Jurkat, Clone E6-1 (cell line): ENCODE measurements at regions not wholly inside any gene's neighbourhood (a gene's known extent, or its start where the extent isn't known, plus 50 kb on each side); places are given as distances from the start of the nearest gene placed in this dataset.
"Not testable (repeated sequence)": the region's sequence is repeated elsewhere in the genome, so short reads cannot be mapped to it uniquely, and the experiment has no call there.

Source experiments
- DNase-seq: peaks from one replicate; pipeline ENCODE4 v3.0.0-alpha.2; 2011; ENCODE audit warnings: low read depth, low spot score
- H3K4me3 ChIP-seq: 2 replicates; pipeline ENCODE4 v1.5.1; 2011; ENCODE audit warnings: mild to moderate bottlenecking, low read length, control low read depth, moderate library complexity

GRCh38 chr6:111925296-111925695 lies 52.0 kb upstream of the FYN start:
- no peak for DNase-seq
- no peak overlapping the region for H3K4me3 ChIP-seq

GRCh38 chr6:111926731-111927302 lies 53.6 kb upstream of the FYN start:
- H3K4me3 ChIP-seq: no peak overlapping the region
- no peak for DNase-seq

- no peak for DNase-seq
- no peak overlapping the region for H3K4me3 ChIP-seq
These were observed 54.1 kb upstream of the FYN start for GRCh38 chr6:111927321-111927720.

DNA sequence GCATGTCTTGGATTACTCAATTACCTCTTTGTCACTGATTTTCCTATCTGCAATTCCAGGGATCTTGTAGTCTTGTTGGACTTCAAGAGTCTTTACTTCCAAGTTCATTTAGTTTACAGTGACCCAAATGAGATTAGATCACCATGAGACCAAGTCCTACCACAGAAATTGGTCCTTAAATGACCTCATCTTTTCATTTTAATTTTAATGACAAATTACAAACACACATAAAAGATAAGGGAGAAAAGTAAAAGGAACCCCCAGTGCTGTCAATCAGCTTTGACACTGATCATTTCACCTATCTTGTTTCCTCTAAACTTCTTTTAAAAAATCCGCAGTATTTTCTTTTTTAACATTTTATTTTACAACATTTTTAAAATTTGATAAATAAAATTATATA lies 54.9 kb upstream of the FYN start:
- no peak overlapping the region for H3K4me3 ChIP-seq
- DNase-seq: no peak

DNA sequence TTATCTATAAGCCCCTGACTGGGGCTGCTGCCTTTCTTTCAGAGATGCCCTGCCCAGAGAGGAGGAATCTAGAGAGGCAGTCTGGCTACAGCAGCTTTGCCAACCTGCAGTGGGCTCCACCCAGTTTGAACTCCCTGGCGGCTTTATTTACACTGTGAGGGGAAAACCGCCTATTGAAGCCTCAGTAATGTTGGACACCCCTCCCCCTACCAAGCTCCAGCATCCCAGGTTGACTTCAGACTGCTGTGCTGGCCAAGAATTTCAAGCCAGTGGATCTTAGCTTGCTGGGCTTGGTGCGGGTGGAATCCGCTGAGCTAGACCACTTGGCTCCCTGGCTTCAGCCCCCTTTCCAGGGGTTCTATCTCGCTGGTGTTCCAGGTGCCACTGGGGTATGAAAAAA lies 61.4 kb upstream of the FYN start:
- DNase-seq, H3K4me3 ChIP-seq: not testable (repeated sequence)

- DNase-seq: no peak
- H3K4me3 ChIP-seq: no peak overlapping the region
These were observed 63.5 kb upstream of the FYN start for GRCh38 chr6:111936718-111937117.

GRCh38 chr6:111938710-111939109 lies 65.5 kb upstream of the FYN start:
- H3K4me3 ChIP-seq: no peak overlapping the region
- no peak for DNase-seq

- no peak overlapping the region for H3K4me3 ChIP-seq
- no peak for DNase-seq
These were observed 66.7 kb upstream of the FYN start for GRCh38 chr6:111939902-111940301.

GRCh38 chr6:111940801-111941200 lies 67.5 kb upstream of the FYN start:
- H3K4me3 ChIP-seq: no peak overlapping the region
- DNase-seq: no peak

DNA sequence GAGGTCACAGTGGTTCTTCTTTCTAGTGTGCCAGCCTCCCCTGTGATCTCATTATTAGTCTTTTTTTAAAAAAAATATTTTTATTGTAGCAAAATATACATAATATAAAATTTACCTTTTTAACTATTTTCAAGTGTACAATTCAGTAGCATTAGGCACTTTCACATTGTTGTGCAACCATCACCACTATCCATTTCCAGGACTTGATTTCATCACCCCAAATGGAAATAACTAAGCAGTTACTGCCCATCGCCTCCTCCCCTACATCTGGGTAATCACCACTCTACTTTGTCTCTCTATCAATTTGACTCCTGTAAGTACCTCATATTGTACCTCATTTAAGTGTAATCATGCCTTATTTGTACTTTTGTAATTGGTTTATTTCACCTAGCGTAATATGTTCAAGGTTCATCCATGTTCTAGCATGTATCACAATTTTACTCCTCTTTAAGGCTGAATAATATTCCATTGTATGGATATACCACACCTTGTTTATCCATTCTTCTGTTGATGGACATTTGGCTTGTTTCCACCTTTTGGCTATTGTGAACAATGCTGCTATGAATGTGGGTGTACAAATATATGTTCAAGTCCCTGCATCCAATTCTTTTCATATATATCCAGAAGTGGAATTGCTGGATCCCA lies 68.6 kb upstream of the FYN start:
- no peak for DNase-seq
- H3K4me3 ChIP-seq: no peak overlapping the region

DNA sequence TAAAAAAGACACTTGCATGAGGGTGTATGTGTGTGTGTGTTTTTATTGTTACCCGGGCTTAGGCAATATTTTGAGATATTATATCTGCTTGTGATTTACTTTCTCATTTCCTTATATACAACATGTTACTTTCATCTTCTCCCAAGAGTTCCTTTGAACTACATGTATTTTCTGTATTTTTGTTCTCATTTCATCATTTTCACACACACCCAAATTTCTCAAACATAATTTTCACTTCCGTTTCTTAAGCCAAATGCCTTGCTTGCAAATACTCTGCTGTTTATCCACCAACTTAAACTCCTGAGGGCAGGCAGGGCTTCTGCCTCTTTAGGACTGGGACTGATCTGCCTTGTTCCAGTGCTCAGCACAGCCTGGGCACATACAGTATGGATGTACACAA lies 69.3 kb upstream of the FYN start:
- H3K4me3 ChIP-seq: no peak overlapping the region
- DNase-seq: no peak

DNA sequence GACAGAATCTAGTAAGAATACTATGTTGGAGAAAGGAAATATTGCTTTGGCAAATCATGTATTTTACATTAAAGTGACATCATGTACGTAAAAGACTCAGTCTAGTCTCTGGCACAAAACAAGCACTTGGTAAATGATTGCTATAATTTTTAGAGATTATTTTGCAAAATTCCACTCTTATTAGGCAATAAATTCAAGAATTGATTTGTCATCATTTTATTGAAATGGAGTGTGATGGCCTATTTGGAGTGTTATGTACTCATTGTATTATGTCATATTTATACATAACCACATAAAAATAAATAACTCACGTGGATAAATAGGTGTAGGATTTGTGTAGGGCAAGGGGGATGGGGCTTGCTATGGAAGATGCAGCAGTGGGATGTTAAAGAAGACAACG lies 70.0 kb upstream of the FYN start:
- no peak for DNase-seq
- H3K4me3 ChIP-seq: no peak overlapping the region

DNA sequence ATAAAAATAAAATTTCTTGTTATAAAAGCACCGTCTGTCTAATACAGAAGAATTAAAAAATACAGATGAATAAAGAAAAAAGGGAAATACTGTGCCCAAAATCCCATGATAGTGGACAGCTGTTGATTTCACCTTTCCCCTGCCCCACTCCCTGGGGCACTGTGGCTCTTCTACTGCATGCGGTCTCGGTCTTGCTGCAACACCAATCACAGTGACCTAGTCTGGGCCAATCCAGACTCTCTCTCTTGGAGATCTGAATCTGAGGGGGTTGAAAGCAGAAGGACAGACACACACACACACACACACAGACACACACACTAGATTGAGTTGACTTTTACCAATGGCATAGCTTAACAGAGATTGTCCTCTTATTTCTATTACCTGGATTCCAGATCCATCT lies 70.5 kb upstream of the FYN start:
- no peak overlapping the region for H3K4me3 ChIP-seq
- no peak for DNase-seq

GRCh38 chr6:111944541-111944940 lies 71.3 kb upstream of the FYN start:
- no peak for DNase-seq
- no peak overlapping the region for H3K4me3 ChIP-seq

DNA sequence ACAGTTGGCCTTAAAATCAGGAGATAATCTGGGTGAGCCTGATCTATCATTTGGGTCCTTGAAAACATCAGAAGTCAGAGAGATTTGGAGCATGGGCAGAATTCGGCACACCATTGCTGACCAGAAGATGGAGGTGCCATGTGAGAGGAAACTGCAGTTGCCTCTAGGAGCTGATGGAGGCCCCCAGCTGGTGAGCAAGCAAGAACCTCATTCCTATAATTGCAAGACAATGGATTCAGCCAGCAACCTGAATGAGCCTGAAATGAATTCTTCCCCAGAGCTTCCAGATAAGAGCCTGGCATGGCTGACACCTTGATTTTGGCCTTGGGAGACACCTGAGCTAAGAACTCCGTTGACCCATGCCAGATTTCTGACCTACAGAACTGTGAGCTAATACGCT lies 76.3 kb upstream of the FYN start:
- DNase-seq: no peak
- H3K4me3 ChIP-seq: no peak overlapping the region

- not testable (repeated sequence) for H3K4me3 ChIP-seq, DNase-seq
These were observed 76.7 kb upstream of the FYN start for GRCh38 chr6:111949984-111950383.

DNA sequence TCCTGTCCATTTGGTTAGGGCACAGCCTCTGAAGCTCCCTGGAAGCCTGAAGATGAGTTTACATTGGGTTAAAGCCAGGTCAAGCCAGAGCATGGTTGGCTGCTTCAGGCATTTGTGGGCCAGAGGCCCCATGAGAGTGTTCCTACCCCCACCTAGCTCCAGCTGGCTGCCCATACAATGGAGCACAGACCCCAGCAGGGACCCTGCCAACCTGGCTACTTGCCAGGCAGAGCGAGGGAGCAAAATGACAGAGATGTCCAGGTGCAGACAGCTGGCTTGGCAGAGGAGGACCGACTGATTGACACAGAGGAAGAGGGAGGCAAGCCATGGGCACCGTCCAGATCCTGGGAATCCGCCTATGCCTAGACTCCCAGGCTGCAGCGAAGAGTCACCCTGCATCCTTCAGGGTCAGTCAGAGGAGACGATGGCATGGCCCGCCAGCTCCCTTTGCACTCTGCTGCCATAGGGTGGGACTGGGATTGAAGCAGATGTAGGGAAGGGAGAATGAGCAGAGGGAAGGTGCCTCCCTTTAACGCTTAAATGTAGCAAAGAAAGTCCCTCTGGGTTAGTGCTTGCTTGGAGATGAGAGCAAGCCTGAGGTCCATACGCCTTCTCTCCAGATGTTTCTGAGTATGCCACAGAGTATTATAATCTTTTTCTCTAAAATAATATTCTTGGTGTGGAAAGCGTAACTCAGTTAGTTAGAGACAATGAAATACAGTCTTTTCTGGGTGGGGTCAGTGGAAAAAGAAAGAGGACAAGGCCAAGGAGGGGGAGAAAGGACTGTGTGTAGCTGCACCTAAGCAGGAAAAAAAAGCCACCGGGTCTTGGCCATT lies 77.6 kb upstream of the FYN start:
- no peak for DNase-seq
- no peak overlapping the region for H3K4me3 ChIP-seq

GRCh38 chr6:111951497-111952085 lies 78.3 kb upstream of the FYN start:
- DNase-seq: no peak

DNA sequence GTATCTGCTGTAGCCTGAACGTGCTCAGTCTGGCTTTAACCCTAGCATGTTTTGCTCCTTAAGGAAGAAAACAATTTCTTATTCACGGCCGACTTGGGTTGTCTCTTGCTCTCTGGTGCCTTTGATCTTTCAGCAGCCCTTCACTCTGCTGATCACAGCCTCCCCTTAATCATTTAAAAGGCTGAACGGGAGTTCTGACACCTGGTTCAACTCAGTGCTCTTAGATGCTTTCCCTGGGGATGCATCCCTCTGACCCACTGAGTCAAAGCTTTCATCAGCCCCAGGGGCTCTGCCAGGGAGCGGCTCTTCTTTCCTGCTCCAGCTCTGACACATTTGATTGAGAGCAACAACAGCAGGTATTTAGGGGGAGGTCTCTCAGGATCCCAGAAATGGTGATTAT lies 79.0 kb upstream of the FYN start:
- DNase-seq: no peak
- no peak overlapping the region for H3K4me3 ChIP-seq

More at GRCh38 chr6:111951497-111952085, 78.3 kb upstream of the FYN start:
- H3K4me3 ChIP-seq: no peak overlapping the region
